ENCODE measurements at regions not wholly inside any gene's neighbourhood (a gene's known extent, or its start where the extent isn't known, plus 50 kb on each side); places are given as distances from the start of the nearest gene placed in this dataset.
"Not testable (repeated sequence)": the region's sequence is repeated elsewhere in the genome, so short reads cannot be mapped to it uniquely, and the experiment has no call there.

GRCh38 chr1:147103416-147104155 lies 68.7 kb downstream of the PRKAB2 start:
- DNase-seq, result not testable (repeated sequence)

- no peak for DNase-seq
Observed at GRCh38 chr1:147099192-147099591, 73.1 kb downstream of the PRKAB2 start.

GRCh38 chr1:147098338-147098973 lies 73.8 kb downstream of the PRKAB2 start:
- DNase-seq, result peak; percentile 33

- no peak for DNase-seq
Observed at GRCh38 chr1:147095691-147096090, 76.6 kb downstream of the PRKAB2 start.

GRCh38 chr1:147091801-147092200 lies 80.5 kb downstream of the PRKAB2 start:
- DNase-seq, result no peak

GRCh38 chr1:147089457-147089856 lies 82.8 kb downstream of the PRKAB2 start:
- no peak for DNase-seq

- DNase-seq, result no peak
Observed at GRCh38 chr1:147086129-147086528, 86.1 kb downstream of the PRKAB2 start.

GRCh38 chr1:147084273-147085096 lies 87.8 kb downstream of the PRKAB2 start:
- peak; percentile 87 for DNase-seq

- DNase-seq, result no peak
Observed at GRCh38 chr1:147083919-147084272, 88.4 kb downstream of the PRKAB2 start.

GRCh38 chr1:147080671-147081394 lies 91.4 kb downstream of the PRKAB2 start:
- DNase-seq, result no peak

GRCh38 chr1:147080006-147080661 lies 92.1 kb downstream of the PRKAB2 start:
- DNase-seq, result no peak

- DNase-seq, result no peak
Observed at GRCh38 chr1:147079400-147080005, 92.8 kb downstream of the PRKAB2 start.

GRCh38 chr1:147078606-147079399 lies 93.5 kb downstream of the PRKAB2 start:
- DNase-seq, result no peak

- no peak for DNase-seq
Observed at GRCh38 chr1:147077936-147078605, 94.2 kb downstream of the PRKAB2 start.

- DNase-seq, result no peak
Observed at GRCh38 chr1:147077523-147077922, 94.7 kb downstream of the PRKAB2 start.

GRCh38 chr1:147077081-147077480 lies 95.2 kb downstream of the PRKAB2 start:
- DNase-seq, result no peak

GRCh38 chr1:147076442-147076841 lies 95.8 kb downstream of the PRKAB2 start:
- DNase-seq, result no peak

GRCh38 chr1:147072482-147073432 lies 99.5 kb downstream of the PRKAB2 start:
- DNase-seq, result no peak

- DNase-seq, result no peak
Observed at GRCh38 chr1:147071142-147071541, 101.1 kb downstream of the PRKAB2 start.

All from activated CD4-positive, alpha-beta T cell treated with anti-CD3 and anti-CD28 coated beads, Interleukin-2, Interleukin-6, amounts not matched to agents 100 ng/mL and 50 ng/mL, durations not matched to agents 16 hours and 8 hours (primary cell).